ENCODE measurements at regions not wholly inside any gene's neighbourhood (a gene's known extent, or its start where the extent isn't known, plus 50 kb on each side); places are given as distances from the start of the nearest gene placed in this dataset.
A peak's percentile ranks its signal among the peaks of the same experiment; 100 is the strongest.

DNA sequence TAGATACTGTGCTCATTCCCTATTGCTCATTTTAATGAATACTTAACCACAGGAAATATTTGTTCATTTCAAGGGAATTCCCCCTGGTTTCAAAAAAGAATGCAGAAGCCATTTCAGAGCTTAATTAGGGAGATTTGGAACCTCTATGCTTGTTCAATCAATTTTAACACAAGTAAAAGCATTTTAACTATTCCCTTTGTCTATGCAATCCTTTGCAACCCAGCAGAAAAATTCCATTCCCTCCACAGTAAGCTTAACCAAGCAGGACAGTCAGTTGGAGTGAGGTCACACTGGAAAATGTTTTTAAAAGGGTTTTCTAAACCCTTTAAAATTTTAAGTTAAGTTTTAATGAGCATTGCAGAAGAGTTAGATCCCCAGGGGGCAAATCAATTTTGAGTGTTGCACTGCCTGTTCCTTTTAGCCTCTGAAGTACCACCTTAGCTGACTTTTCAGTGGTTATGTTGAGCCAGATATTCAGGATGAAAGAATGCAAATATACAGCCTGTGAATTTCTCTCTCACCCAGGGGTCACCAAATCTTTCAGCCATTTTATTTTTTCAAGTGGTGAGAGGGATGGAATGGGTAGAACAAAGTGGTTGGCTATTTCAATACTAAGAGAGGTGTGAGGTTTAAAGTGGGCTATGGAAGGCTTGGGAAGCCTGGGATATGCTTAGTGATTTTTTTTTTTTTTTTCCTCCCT is 356.2 kb upstream of the NUDT12 start:
- Histone ChIP-seq H3K14ac (ENCODE audit: insufficient read depth, low read length) (no peak overlapping the region), H4K20me1 (ENCODE audit: control insufficient read depth, insufficient read depth, insufficient read length) (no peaks in the 10 kb centered on the region), H3K9ac (ENCODE audit: extremely low read depth, insufficient read length, low read length) (no peak overlapping the region), H3K4me2 (ENCODE audit: insufficient read depth, insufficient read length, low read length) (no peak overlapping the region), H3K9me3 (ENCODE audit: control insufficient read depth, low read depth, low read length) (no peaks in the 10 kb centered on the region), H4K91ac (ENCODE audit: insufficient read length, low read depth, low read length) (no peak overlapping the region), H3K23ac (ENCODE audit: insufficient read length, low read depth, low read length) (no peak overlapping the region), H4K8ac (replicated peaks; ENCODE audit: insufficient read length, low read depth, low read length) (no peak overlapping the region), H2BK120ac (ENCODE audit: low read depth, low read length, poor library complexity, severe bottlenecking) (no peak overlapping the region), H2BK5ac (ENCODE audit: insufficient read length, low read length) (no peak overlapping the region), H3K4me1 (ENCODE audit: insufficient read depth, low read length) (0 out of 2 replicates have a peak, but pooled peaks cover 3% of the 10 kb centered on the region), H4K5ac (ENCODE audit: insufficient read length, low read depth, low read length) (no peak overlapping the region), H3K27me3 (ENCODE audit: insufficient read depth, low read length) (no peaks in the 10 kb centered on the region), H2BK15ac (ENCODE audit: low read depth, low read length) (no peak overlapping the region), H2AFZ (ENCODE audit: low read length) (peak overlapping the region; percentile 92), H2BK12ac (ENCODE audit: insufficient read length, low read depth, low read length) (no peak overlapping the region), H2AK5ac (ENCODE audit: insufficient read length, low read length) (no peak overlapping the region), H3K4ac (ENCODE audit: low read depth, low read length) (no peak overlapping the region), H3K56ac (ENCODE audit: insufficient read length, low read depth, low read length) (no peak overlapping the region), H3K27ac (ENCODE audit: insufficient read length, low read depth, low read length) (no peak overlapping the region), H3T11ph (ENCODE audit: low read length) (no peak overlapping the region), H3K79me1 (ENCODE audit: insufficient read depth, low read depth, low read length, poor library complexity, severe bottlenecking) (no peaks in the 10 kb centered on the region), H3K18ac (ENCODE audit: insufficient read length, low read depth, low read length) (no peak overlapping the region), H2BK20ac (ENCODE audit: low read depth, low read length, poor library complexity, severe bottlenecking) (no peak overlapping the region), H3K23me2 (ENCODE audit: insufficient read length, low read depth, low read length, poor library complexity, severe bottlenecking) (no peaks in the 10 kb centered on the region), H3K79me2 (ENCODE audit: insufficient read depth, low read length) (no peaks in the 10 kb centered on the region)
- Mint-ChIP-seq H3K4me1 (peaks cover 9 to 12% of the 10 kb centered on the region in 2 experiments), H3K27ac (peak overlapping the region; percentile 66 to 91 (median 69); a peak in 5 of 7 replicates), H3K36me3 (ENCODE audit: insufficient read depth in 1 of 3, low read depth in 3 of 3) (no peaks in the 10 kb centered on the region), H3K4me3 (no peak overlapping the region), H3K9me3 (no peaks in the 10 kb centered on the region), H3K27me3 (ENCODE audit: low read depth) (no peaks in the 10 kb centered on the region; the same call in 1 of the 2 replicates)
- DNase-seq: no peak
- TF ChIP-seq, protein P1, sequence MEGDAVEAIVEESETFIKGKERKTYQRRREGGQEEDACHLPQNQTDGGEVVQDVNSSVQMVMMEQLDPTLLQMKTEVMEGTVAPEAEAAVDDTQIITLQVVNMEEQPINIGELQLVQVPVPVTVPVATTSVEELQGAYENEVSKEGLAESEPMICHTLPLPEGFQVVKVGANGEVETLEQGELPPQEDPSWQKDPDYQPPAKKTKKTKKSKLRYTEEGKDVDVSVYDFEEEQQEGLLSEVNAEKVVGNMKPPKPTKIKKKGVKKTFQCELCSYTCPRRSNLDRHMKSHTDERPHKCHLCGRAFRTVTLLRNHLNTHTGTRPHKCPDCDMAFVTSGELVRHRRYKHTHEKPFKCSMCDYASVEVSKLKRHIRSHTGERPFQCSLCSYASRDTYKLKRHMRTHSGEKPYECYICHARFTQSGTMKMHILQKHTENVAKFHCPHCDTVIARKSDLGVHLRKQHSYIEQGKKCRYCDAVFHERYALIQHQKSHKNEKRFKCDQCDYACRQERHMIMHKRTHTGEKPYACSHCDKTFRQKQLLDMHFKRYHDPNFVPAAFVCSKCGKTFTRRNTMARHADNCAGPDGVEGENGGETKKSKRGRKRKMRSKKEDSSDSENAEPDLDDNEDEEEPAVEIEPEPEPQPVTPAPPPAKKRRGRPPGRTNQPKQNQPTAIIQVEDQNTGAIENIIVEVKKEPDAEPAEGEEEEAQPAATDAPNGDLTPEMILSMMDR (conservative IDR thresholded peaks at IDR 0.05): no peak
